ENCODE measurements at regions not wholly inside any gene's neighbourhood (a gene's known extent, or its start where the extent isn't known, plus 50 kb on each side); places are given as distances from the start of the nearest gene placed in this dataset.

DNA sequence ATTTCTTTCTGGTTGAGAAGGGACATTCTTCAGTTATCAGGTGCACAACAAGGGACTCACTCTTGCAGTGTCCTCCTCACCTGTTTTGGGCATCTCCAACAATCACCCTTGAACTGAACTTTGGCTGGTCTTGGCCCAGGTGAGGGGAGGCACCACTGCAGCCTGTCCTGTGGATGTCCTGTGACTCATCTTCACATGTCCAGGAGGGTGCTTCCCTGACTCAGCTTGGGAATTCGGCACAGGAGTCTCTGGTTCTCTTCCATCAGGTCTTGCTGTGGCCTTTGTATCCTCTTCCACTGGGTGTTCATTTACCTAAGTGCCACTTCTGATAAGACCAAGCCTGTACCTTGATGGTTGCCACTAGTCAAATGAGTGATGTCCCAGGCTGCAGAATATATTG is 196.7 kb upstream of the MKI67 start:
- DNase-seq = no peak
- Mint-ChIP-seq H3K27ac (no peak overlapping the region), H3K4me3 (no peak overlapping the region), H3K9me3 (no peaks in the 10 kb centered on the region), H3K36me3 (no peaks in the 10 kb centered on the region), H3K27me3 (no peaks in the 10 kb centered on the region), H3K4me1 (no peaks in the 10 kb centered on the region)
- CTCF ChIA-PET = interaction anchor here (0.6 kb wide), 1 partner anchor 20 kb away, joined by 3 read pairs; no protein-coding TSS in a partner anchor

DNA sequence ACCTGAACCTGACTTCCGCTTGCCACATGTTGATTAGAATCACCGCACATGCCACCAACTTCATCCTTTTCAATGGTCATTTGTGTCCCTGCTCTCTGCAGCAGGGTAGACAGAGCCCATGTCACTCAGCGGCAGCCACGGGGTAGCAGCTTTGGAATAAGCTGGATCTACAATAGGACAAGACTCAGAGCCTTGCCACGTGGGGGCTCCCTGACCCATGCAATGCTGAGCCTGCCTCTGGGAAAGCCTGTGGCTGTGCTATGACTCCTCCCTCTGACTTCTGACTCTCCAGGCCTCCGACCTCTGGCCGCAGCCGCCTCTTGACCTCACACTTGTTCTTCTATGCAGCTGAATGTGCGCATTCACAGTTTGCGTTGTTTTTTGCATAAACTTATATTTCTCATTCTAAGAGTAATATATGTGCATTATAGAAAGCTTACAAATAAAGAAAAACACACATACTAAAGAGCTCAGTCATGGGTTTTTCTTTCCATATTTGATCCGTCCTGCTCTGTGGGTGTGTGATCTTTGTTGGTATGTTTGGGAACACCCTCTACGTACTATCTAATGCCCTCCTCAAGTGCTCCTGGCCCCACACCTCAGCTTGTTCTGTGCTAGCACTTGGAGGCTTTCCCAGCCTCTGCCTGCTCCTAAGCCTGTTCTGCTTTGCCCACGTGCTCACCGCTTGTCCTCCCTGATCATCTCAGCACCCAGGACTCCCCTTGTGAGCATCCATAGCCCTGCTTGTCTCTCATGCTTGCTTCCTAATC is 198.0 kb upstream of the MKI67 start:
- Mint-ChIP-seq H3K27ac (no peak overlapping the region), H3K27me3 (no peaks in the 10 kb centered on the region), H3K36me3 (no peaks in the 10 kb centered on the region), H3K9me3 (no peaks in the 10 kb centered on the region), H3K4me1 (no peaks in the 10 kb centered on the region), H3K4me3 (no peak overlapping the region)
- DNase-seq = no peak
- CTCF ChIA-PET = interaction anchor here (1.0 to 1.1 kb wide), 2 partner anchors 112 to 207 kb away, joined by 3 to 4 read pairs; no protein-coding TSS in a partner anchor

DNA sequence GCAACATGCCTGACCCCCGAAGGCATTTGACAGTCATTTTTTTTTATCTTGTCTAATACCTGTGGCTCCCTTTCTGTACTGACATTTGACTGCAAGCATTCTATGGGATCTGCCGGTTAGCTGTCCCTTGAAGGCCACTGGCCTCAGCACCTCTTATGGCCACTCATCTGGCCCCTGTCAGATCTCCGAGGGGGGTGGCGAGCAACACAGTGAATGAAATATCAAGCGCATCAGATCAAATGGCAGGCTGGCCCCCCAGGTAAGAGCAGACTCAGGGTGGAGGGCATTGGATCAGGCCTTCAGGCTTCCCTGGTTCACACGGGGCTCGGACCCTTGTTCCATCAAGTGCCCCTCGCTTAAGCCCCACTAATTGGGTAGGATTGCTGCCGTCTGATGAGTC is 199.6 kb upstream of the MKI67 start:
- no peak for DNase-seq
- no peaks in the 10 kb centered on the region for H3K4me1 Mint-ChIP-seq
- H3K27me3 Mint-ChIP-seq = no peaks in the 10 kb centered on the region
- H3K4me3 Mint-ChIP-seq = no peak overlapping the region
- no peak overlapping the region for H3K27ac Mint-ChIP-seq
- CTCF ChIA-PET = no interaction called here
- no peaks in the 10 kb centered on the region for H3K9me3 Mint-ChIP-seq
- H3K36me3 Mint-ChIP-seq = no peaks in the 10 kb centered on the region

DNA sequence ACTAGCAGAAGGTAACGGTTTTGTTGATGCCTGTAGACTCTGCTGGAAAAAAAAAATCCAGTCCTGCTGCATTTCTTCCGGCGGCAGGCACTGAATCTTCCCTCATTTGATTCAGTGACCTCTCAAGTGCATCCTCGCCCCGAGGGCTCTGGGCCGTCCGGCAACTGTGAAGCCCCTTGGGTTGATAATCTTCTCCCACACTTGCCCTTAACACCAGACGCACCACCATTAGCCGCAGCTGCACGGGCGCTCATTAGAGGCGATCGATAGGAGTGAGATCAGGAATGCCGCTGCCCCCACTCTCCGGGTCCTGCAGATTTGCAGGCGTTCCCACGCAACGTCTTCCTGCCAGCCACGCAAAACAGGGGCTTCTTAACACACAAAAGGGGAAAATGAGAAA is 200.0 kb upstream of the MKI67 start:
- DNase-seq = no peak
- no peaks in the 10 kb centered on the region for H3K36me3 Mint-ChIP-seq
- no peak overlapping the region for H3K27ac Mint-ChIP-seq
- no peak overlapping the region for H3K4me3 Mint-ChIP-seq
- H3K9me3 Mint-ChIP-seq = no peaks in the 10 kb centered on the region
- H3K4me1 Mint-ChIP-seq = no peaks in the 10 kb centered on the region
- no peaks in the 10 kb centered on the region for H3K27me3 Mint-ChIP-seq
- CTCF ChIA-PET = no interaction called here

DNA sequence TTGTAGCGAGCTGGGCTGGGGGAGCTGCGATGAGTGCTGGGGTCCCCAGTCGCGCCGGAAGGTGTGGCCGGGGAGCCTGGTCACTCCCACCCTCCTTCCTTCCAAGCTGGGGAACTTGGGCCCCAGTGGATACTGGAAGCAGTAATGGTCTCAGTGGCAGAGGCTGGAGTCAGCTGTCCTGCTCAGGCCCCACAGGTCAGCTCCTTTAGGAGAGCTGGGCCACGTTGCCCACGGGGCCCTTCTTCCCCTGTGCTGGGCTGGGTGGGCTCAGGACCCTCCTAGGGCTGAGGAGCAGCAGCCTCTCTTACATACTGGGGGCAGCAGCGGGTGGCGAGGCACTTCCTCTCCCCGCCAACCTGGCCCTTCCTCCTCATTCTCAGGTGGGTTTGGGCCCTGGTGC is 200.6 kb upstream of the MKI67 start:
- CTCF ChIA-PET = no interaction called here
- H3K4me1 Mint-ChIP-seq = no peaks in the 10 kb centered on the region
- H3K36me3 Mint-ChIP-seq = no peaks in the 10 kb centered on the region
- H3K4me3 Mint-ChIP-seq = no peak overlapping the region
- H3K27me3 Mint-ChIP-seq = no peaks in the 10 kb centered on the region
- no peak overlapping the region for H3K27ac Mint-ChIP-seq
- no peak for DNase-seq
- H3K9me3 Mint-ChIP-seq = no peaks in the 10 kb centered on the region

DNA sequence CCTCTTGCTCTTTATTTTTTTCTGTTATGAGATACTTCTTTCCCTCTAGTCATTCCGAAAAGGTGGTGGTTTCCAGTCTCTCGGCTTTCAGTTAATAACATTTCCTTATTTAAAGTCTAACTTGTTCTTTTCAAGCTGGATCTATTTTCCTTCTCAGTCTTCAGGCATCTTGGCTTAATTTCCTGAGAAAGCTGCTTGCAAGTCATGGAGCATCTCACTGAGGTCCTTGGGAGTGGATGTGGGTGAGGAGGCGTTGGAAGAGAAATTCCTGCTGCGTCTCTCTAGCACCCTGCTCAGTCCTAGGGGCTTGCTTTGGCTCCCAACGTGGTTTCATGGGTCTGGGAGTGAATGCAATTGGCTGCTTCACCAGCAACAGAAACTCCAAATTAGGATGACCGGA is 210.2 kb upstream of the MKI67 start:
- H3K4me1 Mint-ChIP-seq = no peaks in the 10 kb centered on the region
- CTCF ChIA-PET = no interaction called here
- DNase-seq = no peak
- H3K4me3 Mint-ChIP-seq = no peak overlapping the region
- no peaks in the 10 kb centered on the region for H3K36me3 Mint-ChIP-seq
- no peak overlapping the region for H3K27ac Mint-ChIP-seq
- no peaks in the 10 kb centered on the region for H3K9me3 Mint-ChIP-seq
- H3K27me3 Mint-ChIP-seq = peaks cover 9% of the 10 kb centered on the region

DNA sequence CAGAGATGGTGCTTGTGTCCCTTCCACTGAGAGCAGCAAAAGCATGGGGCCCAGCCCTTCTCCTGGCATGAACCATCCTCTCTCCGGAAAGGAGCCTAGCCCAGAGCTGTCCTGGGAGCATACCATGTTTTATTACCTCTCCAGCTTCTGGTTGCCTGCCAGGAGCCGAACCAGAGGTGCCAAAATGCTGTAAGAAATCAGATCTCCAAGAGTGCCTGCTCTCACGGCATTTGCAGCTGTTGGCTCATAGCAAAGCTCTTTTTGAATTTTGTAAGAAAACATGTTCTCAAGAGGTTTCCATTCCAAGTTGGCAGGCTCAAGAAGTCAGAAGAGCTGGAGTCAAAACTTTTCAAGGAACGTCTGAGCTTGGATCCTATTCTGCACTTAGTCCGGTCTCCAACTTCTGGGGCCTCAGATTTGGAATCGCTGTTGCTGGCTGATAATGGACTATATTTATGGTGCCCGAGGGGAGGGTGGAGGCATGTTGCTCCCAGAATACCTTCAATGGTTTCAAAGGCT is 211.7 kb upstream of the MKI67 start:
- CTCF ChIA-PET = no interaction called here
- Mint-ChIP-seq H3K4me3 (no peak overlapping the region), H3K27me3 (peaks cover 9% of the 10 kb centered on the region), H3K4me1 (no peaks in the 10 kb centered on the region), H3K9me3 (no peaks in the 10 kb centered on the region), H3K27ac (no peak overlapping the region), H3K36me3 (no peaks in the 10 kb centered on the region)
- no peak for DNase-seq

DNA sequence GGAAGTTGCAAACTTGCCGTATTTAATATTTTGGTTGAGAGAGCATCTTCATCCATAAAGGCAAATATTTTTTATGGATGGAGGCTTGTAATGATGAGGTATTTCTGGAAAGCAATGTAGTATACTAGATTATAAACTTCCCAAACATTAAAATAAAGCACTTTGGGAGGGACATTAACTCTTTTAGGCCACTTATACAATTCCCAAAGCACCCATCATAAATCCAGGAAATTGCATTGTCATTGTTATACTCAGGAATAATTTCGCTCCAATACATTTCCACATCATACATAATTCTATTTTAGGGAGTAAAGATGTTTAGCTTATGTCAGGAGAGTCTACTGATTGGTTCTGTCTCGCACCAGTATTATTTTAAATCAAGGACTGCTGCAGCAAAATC is 212.7 kb upstream of the MKI67 start:
- H3K27ac Mint-ChIP-seq = no peak overlapping the region
- no peaks in the 10 kb centered on the region for H3K36me3 Mint-ChIP-seq
- no peak overlapping the region for H3K4me3 Mint-ChIP-seq
- no peaks in the 10 kb centered on the region for H3K4me1 Mint-ChIP-seq
- H3K9me3 Mint-ChIP-seq = no peaks in the 10 kb centered on the region
- peaks cover 9% of the 10 kb centered on the region for H3K27me3 Mint-ChIP-seq
- no peak for DNase-seq
- CTCF ChIA-PET = no interaction called here

DNA sequence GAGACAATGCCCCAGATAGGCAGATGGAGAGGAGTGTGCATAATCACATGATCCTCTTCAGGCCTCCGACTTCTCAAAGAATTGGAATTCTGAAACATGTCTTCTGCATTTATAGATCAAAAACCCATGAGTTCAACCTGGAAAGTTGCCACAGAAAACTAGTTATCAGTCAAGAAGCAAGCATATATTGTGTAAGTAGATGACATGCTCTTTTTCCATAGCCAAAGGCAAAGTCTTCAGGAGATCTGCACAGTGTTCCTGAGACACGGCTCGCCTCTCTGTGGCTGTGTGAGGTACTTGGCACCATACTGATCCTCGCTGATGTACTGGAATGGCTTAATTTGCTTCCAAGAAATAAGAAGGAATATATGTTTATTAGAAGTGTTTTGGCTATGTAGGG is 213.5 kb upstream of the MKI67 start:
- CTCF ChIA-PET = no interaction called here
- Mint-ChIP-seq H3K4me1 (no peaks in the 10 kb centered on the region), H3K36me3 (no peaks in the 10 kb centered on the region), H3K4me3 (no peak overlapping the region), H3K27ac (no peak overlapping the region), H3K27me3 (peaks cover 9% of the 10 kb centered on the region), H3K9me3 (no peaks in the 10 kb centered on the region)
- DNase-seq = no peak

DNA sequence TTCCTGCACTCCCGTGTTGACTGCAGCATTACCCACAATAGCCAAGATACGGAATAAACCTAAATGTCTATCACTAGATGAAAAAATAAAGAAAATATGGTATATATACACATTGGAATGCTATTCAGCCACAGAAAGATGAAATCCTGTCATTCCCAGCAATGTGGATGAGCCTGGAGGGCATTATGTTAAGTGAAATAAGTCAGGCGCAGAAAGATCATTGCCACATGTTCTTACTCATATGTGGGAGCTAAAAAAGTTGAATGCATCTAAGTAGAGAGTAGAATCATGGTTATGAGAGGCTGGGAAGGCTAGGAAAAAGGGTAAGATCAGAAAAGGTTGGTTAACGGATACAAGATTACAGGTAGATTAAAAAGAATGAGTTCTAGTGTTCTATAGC is 219.1 kb upstream of the MKI67 start:
- CTCF ChIA-PET = no interaction called here
- no peak overlapping the region for H3K4me3 Mint-ChIP-seq
- no peaks in the 10 kb centered on the region for H3K4me1 Mint-ChIP-seq

DNA sequence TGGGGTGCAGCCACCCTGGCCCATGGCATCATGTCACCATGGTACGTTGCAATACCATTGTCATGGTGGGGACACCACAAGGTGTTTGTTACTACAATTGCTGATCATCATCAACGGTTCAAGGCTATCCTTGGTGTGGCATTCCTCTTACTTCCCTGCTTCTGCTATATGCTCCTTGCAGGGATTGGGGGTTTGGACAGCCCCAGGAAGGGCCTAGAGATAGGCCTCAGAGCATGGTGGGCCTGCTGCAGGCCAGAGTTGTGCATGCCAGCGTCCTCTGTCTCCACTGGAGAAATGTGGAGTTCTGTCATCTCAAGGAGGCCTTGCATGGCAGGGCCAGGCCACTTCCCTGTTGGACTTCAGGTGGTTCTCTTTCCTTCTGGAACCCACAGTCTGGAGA is 234.6 kb upstream of the MKI67 start:
- Mint-ChIP-seq H3K4me3 (no peak overlapping the region), H3K36me3 (no peaks in the 10 kb centered on the region), H3K27me3 (peaks cover 6% of the 10 kb centered on the region), H3K9me3 (no peaks in the 10 kb centered on the region), H3K4me1 (no peaks in the 10 kb centered on the region), H3K27ac (no peak overlapping the region)
- CTCF ChIA-PET = no interaction called here
- DNase-seq = no peak

More for the DNA sequence above, 219.1 kb upstream of the MKI67 start:
- Mint-ChIP-seq H3K27ac (no peak overlapping the region), H3K9me3 (no peaks in the 10 kb centered on the region), H3K27me3 (peaks cover 5% of the 10 kb centered on the region), H3K36me3 (no peaks in the 10 kb centered on the region)
- no peak for DNase-seq

DNA sequence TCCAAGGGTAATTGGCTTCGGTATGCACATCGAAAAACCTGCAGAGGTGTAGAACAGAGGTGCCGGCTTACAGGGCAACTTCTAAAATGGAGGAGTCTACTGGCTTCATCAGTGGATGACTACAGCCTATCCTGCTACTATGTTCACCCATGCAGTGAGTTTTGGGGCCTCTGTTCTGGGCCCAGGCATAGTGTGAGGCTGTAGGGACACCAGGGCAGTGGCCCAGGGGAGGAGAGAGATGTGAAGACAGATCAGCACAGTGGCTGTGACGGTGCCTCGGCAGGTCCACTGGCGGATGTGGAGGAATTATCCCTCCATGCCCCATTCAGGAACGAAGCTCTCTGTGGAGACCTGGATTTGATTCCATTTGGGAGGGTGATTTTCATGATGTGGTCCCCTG is 235.3 kb upstream of the MKI67 start:
- DNase-seq = no peak
- H3K27ac Mint-ChIP-seq = no peak overlapping the region
- CTCF ChIA-PET = no interaction called here
- H3K9me3 Mint-ChIP-seq = no peaks in the 10 kb centered on the region
- no peak overlapping the region for H3K4me3 Mint-ChIP-seq
- peaks cover 6% of the 10 kb centered on the region for H3K27me3 Mint-ChIP-seq
- H3K4me1 Mint-ChIP-seq = no peaks in the 10 kb centered on the region
- H3K36me3 Mint-ChIP-seq = no peaks in the 10 kb centered on the region

DNA sequence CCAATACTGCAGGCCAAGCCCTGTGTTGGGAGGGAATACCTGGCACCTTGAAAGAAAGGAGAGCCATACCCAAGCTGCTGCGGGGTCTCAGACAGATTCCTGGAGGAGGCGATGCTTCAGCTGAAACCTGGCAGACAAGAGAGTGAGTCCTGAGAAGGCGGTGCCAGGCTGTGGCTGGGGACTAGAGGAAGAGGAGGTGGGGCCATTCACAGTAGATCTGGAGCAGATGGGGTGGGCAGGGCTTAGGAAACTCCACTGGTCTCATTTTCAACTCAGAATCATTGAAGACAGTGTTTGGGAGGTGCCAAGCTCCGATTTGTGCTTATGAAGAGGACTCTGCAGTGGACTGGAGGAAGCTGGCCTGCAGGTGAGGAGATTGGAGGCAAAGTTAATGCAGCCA is 236.3 kb upstream of the MKI67 start:
- H3K9me3 Mint-ChIP-seq = no peaks in the 10 kb centered on the region
- peaks cover 6% of the 10 kb centered on the region for H3K27me3 Mint-ChIP-seq
- H3K27ac Mint-ChIP-seq = no peak overlapping the region
- no peaks in the 10 kb centered on the region for H3K36me3 Mint-ChIP-seq
- CTCF ChIA-PET = no interaction called here
- H3K4me3 Mint-ChIP-seq = no peak overlapping the region
- no peaks in the 10 kb centered on the region for H3K4me1 Mint-ChIP-seq
- no peak for DNase-seq

DNA sequence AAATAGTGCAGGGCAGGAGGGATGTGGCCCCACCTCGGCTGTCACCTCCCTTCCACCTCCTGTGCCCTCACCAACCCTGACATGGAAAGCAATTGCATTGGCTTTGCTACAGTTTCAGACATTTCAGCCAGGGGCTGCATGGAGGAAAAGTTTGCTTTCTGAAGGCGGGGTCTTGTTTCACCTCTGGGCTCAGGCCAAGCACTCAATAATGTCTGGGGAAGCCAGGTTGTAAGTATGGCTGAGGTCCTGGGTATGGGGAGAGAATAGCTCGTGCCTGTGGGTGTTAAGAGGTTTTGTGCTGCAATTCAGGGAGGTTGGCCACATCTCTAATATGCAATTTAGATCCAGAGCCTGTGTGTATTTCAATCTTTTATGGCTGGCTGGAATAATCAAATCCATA is 238.4 kb upstream of the MKI67 start:
- Mint-ChIP-seq H3K9me3 (no peaks in the 10 kb centered on the region), H3K27me3 (peaks cover 11% of the 10 kb centered on the region), H3K27ac (no peak overlapping the region), H3K36me3 (no peaks in the 10 kb centered on the region), H3K4me3 (no peak overlapping the region), H3K4me1 (no peaks in the 10 kb centered on the region)
- DNase-seq = no peak
- CTCF ChIA-PET = no interaction called here

DNA sequence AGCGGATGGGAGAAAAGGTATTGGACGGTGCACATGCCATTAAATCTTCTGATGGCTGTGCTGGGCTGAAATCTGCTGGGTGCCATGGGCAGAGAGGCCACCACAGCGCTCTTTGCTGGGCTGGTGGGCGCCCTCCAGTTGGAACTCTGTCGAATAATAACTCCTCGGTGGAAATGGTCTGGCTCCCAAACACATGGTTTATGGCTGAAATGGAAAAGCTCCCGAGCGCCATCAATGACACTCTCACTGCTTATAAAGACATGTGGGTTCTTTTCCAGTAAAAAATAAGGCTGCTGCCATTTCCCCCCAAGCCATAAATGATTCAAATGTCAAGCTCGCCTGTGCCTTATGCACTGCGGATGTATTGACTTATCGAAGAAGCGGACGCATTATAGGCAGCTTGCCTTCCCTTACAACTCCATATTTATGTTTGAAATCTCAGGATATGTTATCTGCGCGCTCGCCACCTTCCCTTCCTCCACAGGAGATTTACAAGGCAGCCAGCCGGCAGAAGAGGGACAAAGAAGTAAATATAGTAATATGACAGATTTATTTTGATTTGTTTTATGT is 239.0 kb upstream of the MKI67 start:
- Mint-ChIP-seq H3K27me3 (peaks cover 11% of the 10 kb centered on the region), H3K27ac (no peak overlapping the region), H3K4me3 (no peak overlapping the region), H3K36me3 (no peaks in the 10 kb centered on the region), H3K4me1 (no peaks in the 10 kb centered on the region), H3K9me3 (no peaks in the 10 kb centered on the region)
- CTCF ChIA-PET = no interaction called here
- DNase-seq = no peak

Measured in activated naive CD4-positive, alpha-beta T cell treated with anti-CD3 and anti-CD28 coated beads, Interleukin-2, amount 10 ng/mL, durations not matched to agents 7 days and 5 days (primary cell).